ENCODE measurements at regions not wholly inside any gene's neighbourhood (a gene's known extent, or its start where the extent isn't known, plus 50 kb on each side); places are given as distances from the start of the nearest gene placed in this dataset.

DNA sequence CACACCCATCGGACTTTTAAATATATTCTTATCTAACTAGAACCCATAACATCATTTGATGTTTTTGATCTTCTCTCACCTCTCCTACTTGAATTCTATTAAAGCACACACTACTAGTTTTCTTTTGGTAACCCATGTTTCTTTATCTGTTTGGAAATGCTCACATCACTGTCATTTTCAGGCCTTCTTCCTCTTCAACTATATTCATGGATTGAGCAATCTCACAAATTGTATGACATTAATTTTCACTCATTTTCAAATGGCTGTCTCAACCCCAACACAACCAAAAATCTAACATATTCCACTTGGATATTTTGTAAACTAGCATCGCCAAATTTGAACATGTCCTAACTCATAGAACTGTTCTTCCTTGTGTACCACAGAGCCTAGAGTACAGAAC is 488.0 kb upstream of the SEMA3A start:
- DNase-seq (ENCODE audit: low read depth), result no peak
- in situ Hi-C loops (cut with HindIII; ENCODE audit: low sequenced_read_pairs), result no loop called here
- no peak overlapping the region for H3K4me3 ChIP-seq (ENCODE audit: low read depth, low read length)
- TF ChIP-seq, protein P1, sequence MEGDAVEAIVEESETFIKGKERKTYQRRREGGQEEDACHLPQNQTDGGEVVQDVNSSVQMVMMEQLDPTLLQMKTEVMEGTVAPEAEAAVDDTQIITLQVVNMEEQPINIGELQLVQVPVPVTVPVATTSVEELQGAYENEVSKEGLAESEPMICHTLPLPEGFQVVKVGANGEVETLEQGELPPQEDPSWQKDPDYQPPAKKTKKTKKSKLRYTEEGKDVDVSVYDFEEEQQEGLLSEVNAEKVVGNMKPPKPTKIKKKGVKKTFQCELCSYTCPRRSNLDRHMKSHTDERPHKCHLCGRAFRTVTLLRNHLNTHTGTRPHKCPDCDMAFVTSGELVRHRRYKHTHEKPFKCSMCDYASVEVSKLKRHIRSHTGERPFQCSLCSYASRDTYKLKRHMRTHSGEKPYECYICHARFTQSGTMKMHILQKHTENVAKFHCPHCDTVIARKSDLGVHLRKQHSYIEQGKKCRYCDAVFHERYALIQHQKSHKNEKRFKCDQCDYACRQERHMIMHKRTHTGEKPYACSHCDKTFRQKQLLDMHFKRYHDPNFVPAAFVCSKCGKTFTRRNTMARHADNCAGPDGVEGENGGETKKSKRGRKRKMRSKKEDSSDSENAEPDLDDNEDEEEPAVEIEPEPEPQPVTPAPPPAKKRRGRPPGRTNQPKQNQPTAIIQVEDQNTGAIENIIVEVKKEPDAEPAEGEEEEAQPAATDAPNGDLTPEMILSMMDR (IDR thresholded peaks at IDR 0.05; ENCODE audit: low read depth, low read length, missing control alignments), result no peak

- TF ChIP-seq, protein P1 (IDR thresholded peaks at IDR 0.05; ENCODE audit: low read depth, low read length, missing control alignments), result no peak
- no peak overlapping the region for H3K4me3 ChIP-seq (ENCODE audit: low read depth, low read length)
- no peak for DNase-seq (ENCODE audit: low read depth)
- in situ Hi-C loops (cut with HindIII; ENCODE audit: low sequenced_read_pairs), result no loop called here
Observed at GRCh38 chr7:84678841-84679240, 484.3 kb upstream of the SEMA3A start.

- no peak for DNase-seq (ENCODE audit: low read depth)
- in situ Hi-C loops (cut with HindIII; ENCODE audit: low sequenced_read_pairs), result no loop called here
- TF ChIP-seq, protein P1 (IDR thresholded peaks at IDR 0.05; ENCODE audit: low read depth, low read length, missing control alignments), result no peak
- no peak overlapping the region for H3K4me3 ChIP-seq (ENCODE audit: low read depth, low read length)
Observed at GRCh38 chr7:84677117-84677732, 482.6 kb upstream of the SEMA3A start.

- DNase-seq (ENCODE audit: low read depth), result no peak
- no peak overlapping the region for H3K4me3 ChIP-seq (ENCODE audit: low read depth, low read length)
- TF ChIP-seq, protein P1 (IDR thresholded peaks at IDR 0.05; ENCODE audit: low read depth, low read length, missing control alignments), result no peak
- in situ Hi-C loops (cut with HindIII; ENCODE audit: low sequenced_read_pairs), result no loop called here
Observed at GRCh38 chr7:84675633-84676034, 481.0 kb upstream of the SEMA3A start.

- no peak overlapping the region for H3K4me3 ChIP-seq (ENCODE audit: low read depth, low read length)
- no peak for DNase-seq (ENCODE audit: low read depth)
- TF ChIP-seq, protein P1 (IDR thresholded peaks at IDR 0.05; ENCODE audit: low read depth, low read length, missing control alignments), result no peak
- in situ Hi-C loops (cut with HindIII; ENCODE audit: low sequenced_read_pairs), result no loop called here
Observed at GRCh38 chr7:84674236-84674913, 479.8 kb upstream of the SEMA3A start.

- TF ChIP-seq, protein P1 (IDR thresholded peaks at IDR 0.05; ENCODE audit: low read depth, low read length, missing control alignments), result no peak
- H3K4me3 ChIP-seq (ENCODE audit: low read depth, low read length), result no peak overlapping the region
- in situ Hi-C loops (cut with HindIII; ENCODE audit: low sequenced_read_pairs), result no loop called here
- no peak for DNase-seq (ENCODE audit: low read depth)
Observed at GRCh38 chr7:84669177-84669732, 474.7 kb upstream of the SEMA3A start.

Data from astrocyte of the cerebellum (primary cell).